ENCODE measurements at regions not wholly inside any gene's neighbourhood (a gene's known extent, or its start where the extent isn't known, plus 50 kb on each side); places are given as distances from the start of the nearest gene placed in this dataset.
"Not testable (repeated sequence)": the region's sequence is repeated elsewhere in the genome, so short reads cannot be mapped to it uniquely, and the experiment has no call there.

- H3K27me3 Mint-ChIP-seq (ENCODE audit: low read depth); H3K4me1 Mint-ChIP-seq (ENCODE audit: low read depth); H3K27ac Mint-ChIP-seq (ENCODE audit: unreplicated experiment); DNase-seq (ENCODE audit: low spot score); H3K36me3 Mint-ChIP-seq (ENCODE audit: low read depth); H3K4me3 Mint-ChIP-seq (ENCODE audit: unreplicated experiment): not testable (repeated sequence)
- peaks cover 35% of the 10 kb centered on the region for H3K9me3 Mint-ChIP-seq (ENCODE audit: low read depth)
These were observed 81.6 kb downstream of the P2RY10 start for GRCh38 chrX:79026742-79027141.

GRCh38 chrX:79035421-79035820 is 90.2 kb downstream of the P2RY10 start:
- no peak overlapping the region for H3K27ac Mint-ChIP-seq (ENCODE audit: unreplicated experiment)
- H3K27me3 Mint-ChIP-seq (ENCODE audit: low read depth) = peaks cover 7% of the 10 kb centered on the region
- H3K9me3 Mint-ChIP-seq (ENCODE audit: low read depth) = peaks cover 17% of the 10 kb centered on the region
- H3K4me1 Mint-ChIP-seq (ENCODE audit: low read depth) = no peaks in the 10 kb centered on the region
- H3K36me3 Mint-ChIP-seq (ENCODE audit: low read depth) = no peaks in the 10 kb centered on the region
- H3K4me3 Mint-ChIP-seq (ENCODE audit: unreplicated experiment) = no peak overlapping the region
- no peak for TF ChIP-seq CTCF (IDR thresholded peaks at IDR 0.05)
- no peak for DNase-seq (ENCODE audit: low spot score)

- no peak for DNase-seq (ENCODE audit: low spot score)
- no peaks in the 10 kb centered on the region for H3K36me3 Mint-ChIP-seq (ENCODE audit: low read depth)
- H3K27ac Mint-ChIP-seq (ENCODE audit: unreplicated experiment) = no peak overlapping the region
- no peaks in the 10 kb centered on the region for H3K4me1 Mint-ChIP-seq (ENCODE audit: low read depth)
- no peak for TF ChIP-seq CTCF (IDR thresholded peaks at IDR 0.05)
- peaks cover 7% of the 10 kb centered on the region for H3K27me3 Mint-ChIP-seq (ENCODE audit: low read depth)
- H3K9me3 Mint-ChIP-seq (ENCODE audit: low read depth) = peaks cover 16% of the 10 kb centered on the region
- no peak overlapping the region for H3K4me3 Mint-ChIP-seq (ENCODE audit: unreplicated experiment)
These were observed 91.1 kb downstream of the P2RY10 start for GRCh38 chrX:79036157-79036880.

- no peak for DNase-seq (ENCODE audit: low spot score)
- TF ChIP-seq CTCF (IDR thresholded peaks at IDR 0.05) = no peak
- H3K27ac Mint-ChIP-seq (ENCODE audit: unreplicated experiment) = no peak overlapping the region
- H3K4me3 Mint-ChIP-seq (ENCODE audit: unreplicated experiment) = no peak overlapping the region
- H3K4me1 Mint-ChIP-seq (ENCODE audit: low read depth) = peaks cover 8% of the 10 kb centered on the region
- peaks cover 35% of the 10 kb centered on the region for H3K9me3 Mint-ChIP-seq (ENCODE audit: low read depth)
- H3K27me3 Mint-ChIP-seq (ENCODE audit: low read depth) = no peaks in the 10 kb centered on the region
- H3K36me3 Mint-ChIP-seq (ENCODE audit: low read depth) = no peaks in the 10 kb centered on the region
These were observed 78.8 kb upstream of the GPR174 start for GRCh38 chrX:79065696-79066095.

GRCh38 chrX:79078114-79078513 is 66.4 kb upstream of the GPR174 start:
- TF ChIP-seq CTCF (IDR thresholded peaks at IDR 0.05) = no peak
- H3K36me3 Mint-ChIP-seq (ENCODE audit: low read depth) = no peaks in the 10 kb centered on the region
- no peaks in the 10 kb centered on the region for H3K27me3 Mint-ChIP-seq (ENCODE audit: low read depth)
- H3K4me3 Mint-ChIP-seq (ENCODE audit: unreplicated experiment) = no peak overlapping the region
- no peak for DNase-seq (ENCODE audit: low spot score)
- no peak overlapping the region for H3K27ac Mint-ChIP-seq (ENCODE audit: unreplicated experiment)
- peaks cover 28% of the 10 kb centered on the region for H3K9me3 Mint-ChIP-seq (ENCODE audit: low read depth)
- peaks cover 17% of the 10 kb centered on the region for H3K4me1 Mint-ChIP-seq (ENCODE audit: low read depth)

GRCh38 chrX:79079477-79079876 is 65.0 kb upstream of the GPR174 start:
- peaks cover 17% of the 10 kb centered on the region for H3K4me1 Mint-ChIP-seq (ENCODE audit: low read depth)

More at GRCh38 chrX:79079477-79079876, 65.0 kb upstream of the GPR174 start:
- no peaks in the 10 kb centered on the region for H3K27me3 Mint-ChIP-seq (ENCODE audit: low read depth)
- no peak for TF ChIP-seq CTCF (IDR thresholded peaks at IDR 0.05)
- no peak for DNase-seq (ENCODE audit: low spot score)
- H3K27ac Mint-ChIP-seq (ENCODE audit: unreplicated experiment) = no peak overlapping the region
- peaks cover 22% of the 10 kb centered on the region for H3K9me3 Mint-ChIP-seq (ENCODE audit: low read depth)
- H3K4me3 Mint-ChIP-seq (ENCODE audit: unreplicated experiment) = no peak overlapping the region
- H3K36me3 Mint-ChIP-seq (ENCODE audit: low read depth) = no peaks in the 10 kb centered on the region
